Limb (tissue), 2 donors: ENCODE measurements at regions not wholly inside any gene's neighbourhood (a gene's known extent, or its start where the extent isn't known, plus 50 kb on each side); places are given as distances from the start of the nearest gene placed in this dataset.

Experiments used
- DNase-seq, 2 donors: peaks; one replicate each; pipeline ENCODE4 v3.0.0-alpha.2; 2016; ENCODE audit errors: extremely low spot score in 2 of 2

DNA sequence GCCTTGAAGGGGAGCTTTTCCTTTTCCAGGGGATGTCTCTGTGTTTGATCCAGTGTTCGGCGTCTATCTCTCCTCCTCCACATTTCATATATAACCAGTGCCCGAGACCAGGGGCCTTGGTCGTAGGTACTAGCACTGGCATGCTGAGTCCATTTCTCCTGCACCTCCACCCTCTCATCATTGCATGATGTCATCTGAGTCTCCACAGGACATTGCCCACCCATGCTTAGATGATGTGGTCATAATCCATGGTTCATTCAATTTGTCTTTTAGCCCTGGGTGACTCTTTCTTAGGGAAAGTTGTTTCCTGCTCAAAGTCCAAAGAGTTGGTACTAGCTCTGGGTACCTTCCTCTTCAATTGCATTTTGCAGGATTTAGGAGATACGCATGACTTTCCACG lies 328.1 kb downstream of the BCL11B start:
- no peak for DNase-seq

DNA sequence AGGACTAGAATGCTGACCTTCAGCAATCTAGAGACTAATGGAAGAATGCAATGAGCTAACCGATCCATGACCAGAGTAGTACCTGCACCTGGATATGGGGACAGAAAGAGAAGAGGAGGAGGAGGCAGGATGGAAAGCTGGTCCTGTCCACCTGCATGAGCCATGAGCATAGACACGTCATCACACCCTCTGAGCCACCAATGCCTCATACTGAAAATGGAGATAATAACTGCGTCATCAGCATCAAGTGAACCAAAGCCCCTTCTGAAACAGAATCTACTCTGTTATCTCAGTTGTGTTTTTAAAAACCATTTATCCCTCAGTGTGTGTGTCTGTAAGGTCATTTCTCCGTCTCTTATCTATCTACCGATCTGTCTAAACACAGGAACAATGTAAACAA lies 327.0 kb downstream of the BCL11B start:
- DNase-seq, result no peak

GRCh38 chr14:98945611-98946570 lies 326.1 kb downstream of the BCL11B start:
- peak in 1 of 2 donors; percentile 6 for DNase-seq

DNA sequence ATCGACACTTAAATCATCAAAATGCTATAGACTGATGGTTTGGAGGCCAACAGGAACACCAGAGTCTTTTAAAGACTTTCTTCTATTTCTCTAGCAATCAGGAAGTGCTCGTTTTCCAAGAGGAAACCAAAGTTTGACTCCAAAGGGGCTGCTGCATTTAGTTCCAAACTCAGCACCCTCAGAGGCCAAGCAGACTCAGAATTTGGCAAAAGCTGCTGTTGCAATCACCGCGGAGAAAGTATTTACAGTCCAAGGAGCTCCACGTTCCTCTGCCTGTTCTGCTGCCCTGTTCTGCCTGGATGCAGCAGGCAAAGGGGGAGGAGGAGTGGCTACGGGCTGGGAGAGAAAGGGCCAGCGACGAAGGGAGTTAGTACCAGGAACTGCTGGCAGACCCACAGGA lies 325.1 kb downstream of the BCL11B start:
- peak; percentile 68 to 73 for DNase-seq

- DNase-seq, result peak in 1 of 2 donors; percentile 16
Measured at GRCh38 chr14:98947911-98948595, 323.9 kb downstream of the BCL11B start.

DNA sequence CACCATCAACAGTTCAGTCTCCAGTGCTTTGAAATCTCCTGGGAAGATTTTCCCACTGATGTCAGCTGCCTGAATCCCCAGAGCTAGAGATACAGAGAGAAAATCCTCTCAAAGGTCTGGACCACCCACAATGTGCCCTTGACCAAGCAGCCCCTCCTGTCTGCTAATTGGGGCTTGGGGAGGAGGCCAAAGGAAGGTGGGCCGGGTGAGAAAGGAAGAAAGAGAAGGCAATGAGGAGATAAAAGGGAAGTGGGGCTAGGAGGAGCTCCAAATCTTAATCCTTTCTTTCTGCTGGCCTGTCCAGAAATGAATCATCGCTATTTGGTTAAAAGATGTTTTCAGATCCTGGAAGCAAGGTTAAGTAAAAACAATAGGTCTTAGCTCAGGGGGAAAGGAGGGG lies 322.9 kb downstream of the BCL11B start:
- no peak for DNase-seq

DNA sequence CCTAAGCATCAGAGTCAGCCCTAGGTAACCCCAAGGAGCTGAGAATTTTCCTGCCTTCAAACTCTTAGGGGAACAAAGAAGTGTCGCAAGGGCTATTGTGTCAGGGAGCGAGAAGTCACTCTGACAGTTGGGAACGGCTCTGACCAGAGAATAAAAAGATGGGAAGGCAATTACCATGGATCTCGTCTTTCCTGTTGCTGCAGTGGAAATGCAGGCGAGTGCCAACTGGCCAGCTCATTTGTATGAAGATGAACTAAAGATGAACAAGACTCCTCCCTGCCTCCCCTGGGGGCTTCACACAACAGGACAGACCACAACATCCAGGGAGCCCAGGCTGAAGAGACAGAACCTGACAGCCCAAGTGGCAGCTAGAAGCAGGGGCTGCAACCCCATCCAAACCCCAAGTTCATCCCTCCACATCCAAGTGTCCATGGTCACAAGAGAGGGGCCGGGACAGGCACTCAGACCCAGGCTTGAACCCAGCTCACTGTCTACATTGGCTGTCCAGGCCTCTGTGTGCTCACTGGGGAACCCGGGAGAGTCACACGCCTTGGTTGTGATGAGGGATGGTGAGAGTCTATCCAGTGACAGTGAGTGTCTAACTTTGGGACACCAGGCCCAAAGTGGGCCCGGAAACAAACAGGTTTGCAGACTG lies 322.4 kb downstream of the BCL11B start:
- DNase-seq, result no peak

DNA sequence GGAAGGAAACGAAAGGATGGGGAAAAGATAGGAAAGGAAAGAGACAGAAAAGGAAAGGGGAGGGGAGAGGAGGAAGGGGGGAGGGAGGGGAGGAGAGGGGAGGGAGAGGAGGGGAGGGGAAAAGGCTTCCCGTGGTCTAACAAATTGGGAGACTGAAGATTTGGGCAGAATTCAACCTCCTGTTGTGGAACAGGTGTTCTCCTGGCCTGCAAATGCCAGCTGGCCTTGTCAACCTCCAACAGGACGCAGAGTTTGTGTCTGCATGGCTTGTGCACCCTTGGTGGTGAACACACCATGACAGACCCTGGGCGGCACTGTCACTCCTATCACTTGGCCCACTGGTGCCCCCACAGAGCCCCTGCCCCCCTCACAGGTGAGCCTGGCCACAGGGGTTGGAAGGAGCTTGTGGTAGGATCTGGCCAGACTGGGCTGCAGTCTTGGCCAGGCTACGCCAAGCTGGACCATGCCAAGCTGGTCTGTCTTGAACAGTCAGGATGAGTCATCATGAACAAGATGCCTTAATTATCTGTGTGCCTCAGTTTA lies 321.6 kb downstream of the BCL11B start:
- DNase-seq, result peak in 1 of 2 donors; percentile 22

DNA sequence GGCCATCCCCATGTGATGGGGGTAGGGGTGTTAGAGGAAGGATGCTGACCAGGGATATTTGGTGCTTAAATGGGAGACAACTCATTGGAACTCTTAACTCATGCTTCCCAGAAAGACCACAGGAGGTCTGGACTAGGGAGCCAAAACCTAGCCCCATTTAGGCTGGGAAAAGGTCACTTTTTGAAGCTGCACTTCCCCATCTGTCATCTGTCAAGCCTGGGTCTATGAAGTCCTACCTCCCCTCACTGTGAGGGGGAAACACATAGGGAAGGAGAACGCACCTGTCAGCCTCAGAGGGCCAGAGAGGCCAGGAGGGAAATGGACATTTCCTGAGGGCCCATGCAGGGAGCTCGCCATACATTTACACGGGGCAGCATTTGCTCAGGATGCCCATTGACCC lies 321.0 kb downstream of the BCL11B start:
- no peak for DNase-seq

- no peak for DNase-seq
Measured at GRCh38 chr14:98951521-98952152, 320.4 kb downstream of the BCL11B start.

DNA sequence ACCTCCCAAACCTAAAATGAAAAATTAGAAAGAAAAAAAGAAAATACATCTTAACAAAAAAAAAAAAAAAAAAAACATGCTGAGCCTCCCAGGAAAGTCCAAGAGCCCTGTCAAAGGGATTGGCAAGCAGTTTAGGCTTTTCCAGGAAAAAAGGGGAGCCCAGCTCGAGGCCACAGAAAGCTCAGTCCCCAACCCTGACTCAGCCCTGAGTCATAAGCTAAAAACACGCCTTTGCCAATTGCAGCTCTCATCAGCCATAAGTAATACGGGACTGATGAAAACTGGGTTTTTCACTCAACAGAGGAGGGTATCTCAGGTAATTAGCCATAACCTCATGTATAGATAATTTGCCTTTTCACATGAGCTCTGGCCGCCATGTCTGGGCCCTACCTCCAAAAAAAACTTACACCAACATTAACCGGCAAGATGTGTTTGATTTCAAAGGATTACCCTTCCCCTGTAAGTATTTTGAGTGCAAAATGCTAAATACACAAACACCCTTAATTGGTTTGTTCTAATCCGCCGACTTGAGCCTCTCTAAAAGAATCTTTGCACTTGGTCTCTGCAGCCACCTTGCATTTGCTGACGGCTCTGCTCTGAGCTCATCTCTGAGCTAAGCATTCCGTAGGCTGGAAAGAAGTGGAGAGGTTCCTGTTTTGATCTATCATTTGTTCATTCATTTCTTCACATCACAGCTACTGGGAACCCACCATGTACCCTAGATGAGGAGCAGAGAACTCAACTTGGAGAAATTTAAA lies 319.2 kb downstream of the BCL11B start:
- no peak for DNase-seq

- DNase-seq, result no peak
Measured at GRCh38 chr14:98953551-98954348, 318.2 kb downstream of the BCL11B start.

DNA sequence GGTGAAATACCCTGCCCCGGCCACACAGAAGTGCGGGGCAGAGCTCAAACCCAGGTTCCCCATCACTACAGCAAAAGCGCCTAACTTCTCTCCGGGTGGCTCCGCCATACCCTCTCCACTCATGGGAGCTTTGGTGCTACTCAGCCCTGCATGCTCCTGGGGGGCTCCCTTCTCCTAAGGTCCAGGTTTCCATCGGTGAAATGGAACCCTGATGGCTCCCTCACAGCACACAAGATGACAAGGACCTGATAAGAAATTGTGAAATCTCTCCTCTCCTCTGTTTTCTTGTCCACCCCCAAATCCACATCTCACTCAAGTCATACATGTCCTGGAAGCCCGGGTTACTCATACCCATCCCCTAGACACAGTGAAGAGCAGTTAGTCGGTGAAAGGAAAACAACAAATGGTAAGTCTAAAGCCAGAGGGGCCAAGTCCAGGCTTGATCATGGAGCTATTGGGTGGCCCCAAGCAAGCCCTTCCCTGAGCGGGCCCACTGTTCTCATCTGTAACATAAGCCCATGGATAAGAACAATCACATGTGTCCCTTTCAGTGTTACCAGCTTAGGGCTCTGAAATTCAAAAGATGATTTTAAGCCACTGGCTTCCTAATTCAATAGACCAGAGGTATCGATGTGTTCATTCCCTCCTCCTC lies 317.5 kb downstream of the BCL11B start:
- no peak for DNase-seq

- DNase-seq, result peak in 1 of 2 donors; percentile 12
Measured at GRCh38 chr14:98955036-98955740, 316.8 kb downstream of the BCL11B start.

DNA sequence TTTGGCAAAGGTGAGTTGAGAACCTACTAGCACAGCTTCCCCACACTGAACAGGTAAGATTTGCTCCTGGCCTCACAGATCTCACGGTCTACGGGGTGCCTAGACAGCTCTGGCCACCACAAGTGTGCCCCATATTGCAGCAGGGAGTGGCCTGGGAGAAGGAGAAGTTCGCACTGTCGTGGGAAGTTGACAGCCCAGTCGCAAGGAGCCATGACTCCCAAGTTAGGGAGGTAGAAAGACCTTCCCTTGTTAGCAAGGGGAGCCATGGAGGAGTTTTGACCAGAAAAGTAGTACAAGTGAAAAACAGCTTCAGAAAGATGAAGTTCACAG lies 316.3 kb downstream of the BCL11B start:
- peak in 1 of 2 donors; percentile 11 for DNase-seq

GRCh38 chr14:98956181-98956580 lies 315.8 kb downstream of the BCL11B start:
- no peak for DNase-seq

DNA sequence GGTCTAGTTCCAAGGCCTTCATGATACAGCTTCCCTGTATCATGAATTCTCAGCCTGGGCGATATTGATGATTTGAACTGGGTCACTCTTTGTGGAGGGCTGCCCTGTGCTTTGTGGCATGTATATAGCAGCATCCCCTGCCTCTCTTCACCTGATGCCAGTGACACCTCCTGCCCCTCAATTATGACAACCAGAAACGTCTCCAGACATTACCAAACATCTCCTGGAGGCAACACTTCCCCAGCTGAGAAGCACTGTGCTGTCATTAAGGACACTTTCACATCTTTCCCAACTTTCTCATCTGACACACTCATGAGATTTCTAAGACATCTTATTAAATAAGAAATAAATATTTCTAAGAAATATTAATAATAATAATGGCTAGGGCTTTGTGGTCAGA lies 315.3 kb downstream of the BCL11B start:
- DNase-seq, result no peak

- peak in 1 of 2 donors; percentile 2 for DNase-seq
Measured at GRCh38 chr14:98957211-98958047, 314.6 kb downstream of the BCL11B start.
